Skeletal muscle cell (primary cell): ENCODE measurements at regions not wholly inside any gene's neighbourhood (a gene's known extent, or its start where the extent isn't known, plus 50 kb on each side); places are given as distances from the start of the nearest gene placed in this dataset.
A peak's percentile ranks its signal among the peaks of the same experiment; 100 is the strongest.
"Not testable (repeated sequence)": the region's sequence is repeated elsewhere in the genome, so short reads cannot be mapped to it uniquely, and the experiment has no call there.

Experiments used
- DNase-seq: peaks from one replicate; pipeline ENCODE4 v3.0.0-alpha.2; 2010; ENCODE audit warnings: low read depth
- H3K4me3 ChIP-seq: 2 replicates; pipeline ENCODE4 v1.5.1; 2011; ENCODE audit warnings: low read depth, mild to moderate bottlenecking, control low read depth, low read length, moderate library complexity

DNA sequence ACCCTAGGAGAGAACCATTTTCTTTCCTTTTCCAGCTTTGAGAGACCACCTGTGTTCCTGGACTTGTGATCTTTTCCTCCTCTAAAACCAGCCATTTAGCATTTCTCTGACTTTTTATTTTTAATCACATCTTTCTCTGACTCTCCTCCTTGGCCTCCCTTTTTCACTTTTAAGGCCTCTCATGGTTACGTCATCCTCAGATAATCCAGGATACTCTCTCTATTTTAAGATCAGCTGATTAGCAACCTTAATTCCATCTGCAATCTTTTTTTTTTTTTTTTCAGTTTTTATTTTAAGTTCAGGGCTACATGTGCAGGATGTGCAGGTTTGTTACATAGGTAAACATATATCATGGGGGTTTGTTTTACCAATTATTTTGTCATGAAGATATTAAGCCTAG is 54.0 kb downstream of the RFPL4B start:
- no peak overlapping the region for H3K4me3 ChIP-seq
- DNase-seq, result no peak

DNA sequence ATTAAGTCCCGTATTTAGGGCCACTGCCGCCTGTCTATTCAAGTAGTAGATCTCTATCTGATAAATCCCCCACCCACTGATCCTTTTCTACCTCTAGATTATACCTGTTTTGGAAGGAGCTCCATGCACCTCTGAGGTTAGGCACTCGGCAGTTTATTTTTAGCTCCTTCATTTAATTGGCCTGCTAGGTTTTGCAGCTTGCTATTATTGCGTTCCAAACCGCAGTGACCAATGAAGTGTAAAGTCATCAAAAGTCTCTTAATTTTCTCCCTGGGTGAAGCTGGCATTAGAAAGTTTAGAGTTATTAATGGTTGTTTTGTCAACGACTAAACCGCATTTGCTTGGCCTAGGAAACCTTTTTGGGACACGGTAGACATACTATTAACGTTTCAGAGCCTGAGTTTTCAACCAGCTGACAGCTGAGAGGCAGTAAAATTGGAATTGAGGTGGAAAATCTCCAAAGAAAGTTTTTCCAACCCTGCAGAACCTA is 60.0 kb downstream of the RFPL4B start:
- no peak overlapping the region for H3K4me3 ChIP-seq

DNA sequence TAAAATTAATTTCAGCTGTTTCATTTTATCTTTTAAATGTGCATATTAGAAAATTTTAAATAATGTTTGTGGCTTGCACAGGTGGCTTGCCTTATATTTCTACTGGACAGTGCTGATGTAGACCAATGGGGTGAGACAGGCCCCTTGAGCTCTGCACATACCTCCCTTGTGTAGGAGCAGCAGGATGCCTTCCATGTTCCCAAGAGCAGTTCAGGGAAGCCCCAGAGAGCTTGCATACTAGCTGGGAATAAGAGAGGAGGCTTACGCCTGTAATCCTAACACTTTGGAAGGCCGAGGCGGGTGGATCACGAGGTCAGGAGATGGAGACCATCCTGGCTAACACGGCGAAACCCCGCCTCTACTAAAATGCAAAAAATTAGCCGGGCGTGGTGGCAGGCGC is 61.4 kb downstream of the RFPL4B start:
- H3K4me3 ChIP-seq, result no peak overlapping the region
- no peak for DNase-seq

More for the DNA sequence above, 60.0 kb downstream of the RFPL4B start:
- no peak for DNase-seq

DNA sequence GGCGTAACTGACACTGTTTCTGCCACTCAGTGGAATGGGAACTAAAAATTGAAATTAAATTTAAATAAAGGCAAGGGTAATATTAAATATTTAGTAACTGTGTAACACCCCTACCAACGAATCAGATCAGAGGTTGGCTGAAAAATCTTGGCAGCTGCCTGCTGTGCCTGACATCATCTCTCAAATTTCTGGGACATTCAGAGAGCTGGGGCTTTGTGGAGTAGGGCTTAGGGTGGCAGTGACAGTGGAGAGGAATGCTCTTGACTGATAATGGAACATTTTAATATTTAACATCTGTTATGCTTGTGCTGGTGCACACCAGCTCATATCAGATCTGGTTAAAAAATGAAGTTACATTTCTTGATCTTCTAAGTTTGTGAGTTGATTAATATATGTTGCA is 62.2 kb downstream of the RFPL4B start:
- DNase-seq, result no peak
- no peak overlapping the region for H3K4me3 ChIP-seq

DNA sequence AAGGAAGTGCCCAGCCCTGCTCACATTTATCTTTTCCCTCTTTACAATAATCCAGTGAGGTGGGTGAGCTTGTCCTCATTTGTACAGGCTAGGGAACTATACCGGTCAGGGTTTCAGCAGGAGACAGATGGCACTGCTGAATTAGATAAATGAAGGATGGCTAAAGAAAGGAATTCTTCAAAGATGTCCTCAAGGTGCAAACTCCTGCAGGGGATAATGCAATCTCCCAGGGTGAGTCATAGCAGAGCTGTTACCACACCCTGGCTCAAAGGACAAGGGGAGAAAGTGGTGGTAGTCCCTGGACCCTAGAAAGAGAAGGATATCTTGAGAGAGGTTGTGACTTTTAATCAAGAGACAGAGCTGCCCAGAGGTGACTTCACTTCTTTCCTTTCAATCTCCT is 66.7 kb downstream of the RFPL4B start:
- no peak overlapping the region for H3K4me3 ChIP-seq
- DNase-seq, result no peak

DNA sequence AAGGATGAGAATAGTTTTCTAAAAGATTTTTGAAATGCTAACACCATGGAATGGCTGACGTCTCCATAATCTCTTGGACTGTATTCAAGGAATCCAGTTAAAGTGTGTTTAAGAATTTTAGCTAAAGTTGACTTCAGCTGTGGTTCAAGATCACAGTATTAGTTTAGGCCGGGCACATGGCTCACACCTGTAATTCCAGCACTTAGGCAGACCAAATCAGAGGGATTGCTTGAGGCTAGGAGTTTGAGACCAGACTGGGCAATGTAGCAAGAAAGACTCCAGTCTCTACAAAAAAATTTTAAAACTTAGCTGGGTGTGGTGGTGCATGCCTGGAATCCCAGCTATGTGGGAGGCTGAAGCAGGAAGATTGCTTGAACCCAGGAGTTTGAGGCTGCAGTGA is 68.2 kb downstream of the RFPL4B start:
- H3K4me3 ChIP-seq, result no peak overlapping the region
- no peak for DNase-seq

DNA sequence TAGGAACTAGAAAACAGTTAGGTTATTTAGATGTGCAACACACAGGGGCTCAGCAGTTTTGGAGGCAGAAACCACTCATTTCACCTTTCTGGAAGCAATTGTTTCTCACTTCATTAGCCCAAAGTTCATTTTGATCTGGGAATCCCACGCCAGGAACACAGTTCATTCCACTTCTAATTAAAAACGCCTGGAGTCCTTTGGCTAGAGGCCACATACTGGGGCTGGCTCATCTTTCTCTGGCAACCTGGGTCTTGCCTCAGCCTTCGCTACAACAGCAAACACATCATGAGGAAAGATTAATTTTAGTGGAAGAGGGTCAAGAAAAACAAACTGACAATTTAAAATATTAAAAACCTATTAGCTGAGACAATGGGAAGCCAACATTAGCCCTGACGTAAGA is 69.7 kb downstream of the RFPL4B start:
- no peak for DNase-seq
- no peak overlapping the region for H3K4me3 ChIP-seq

DNA sequence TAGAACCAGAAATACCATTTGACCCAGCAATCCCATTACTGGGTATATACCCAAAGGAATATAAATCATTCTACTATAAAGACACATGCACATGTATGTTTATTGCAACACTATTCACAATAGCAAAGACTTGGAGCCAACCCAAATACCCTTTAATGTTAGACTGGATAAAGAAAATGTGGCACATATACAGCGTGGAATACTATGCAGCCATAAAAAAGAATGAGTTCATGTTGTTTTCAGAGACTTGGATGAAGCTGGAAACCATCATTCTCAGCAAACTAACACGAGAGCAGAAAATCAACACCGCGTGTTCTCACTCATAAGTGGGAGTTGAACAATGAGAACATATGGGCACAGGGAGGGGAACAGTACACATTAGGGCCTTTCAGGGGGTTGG is 79.9 kb downstream of the RFPL4B start:
- DNase-seq, H3K4me3 ChIP-seq: not testable (repeated sequence)

DNA sequence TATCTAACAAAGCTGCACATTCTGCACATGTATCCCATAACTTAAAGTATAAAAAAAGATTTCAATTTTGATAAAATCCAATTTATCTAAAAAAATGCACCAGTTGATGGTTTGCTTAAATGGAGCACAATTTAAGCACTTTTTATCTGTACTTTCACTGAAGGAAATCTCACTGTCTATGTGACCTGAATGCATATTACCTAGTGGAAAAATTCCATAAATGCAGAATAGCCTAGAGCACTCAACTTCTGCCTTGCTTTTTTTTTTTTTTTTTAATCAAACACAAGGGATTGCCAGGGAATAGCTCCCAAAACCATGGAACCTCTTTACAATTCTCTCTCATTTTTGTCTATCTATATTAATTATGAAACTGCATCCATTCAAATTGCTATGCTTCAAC is 80.4 kb downstream of the RFPL4B start:
- H3K4me3 ChIP-seq, result no peak overlapping the region
- DNase-seq, result no peak

DNA sequence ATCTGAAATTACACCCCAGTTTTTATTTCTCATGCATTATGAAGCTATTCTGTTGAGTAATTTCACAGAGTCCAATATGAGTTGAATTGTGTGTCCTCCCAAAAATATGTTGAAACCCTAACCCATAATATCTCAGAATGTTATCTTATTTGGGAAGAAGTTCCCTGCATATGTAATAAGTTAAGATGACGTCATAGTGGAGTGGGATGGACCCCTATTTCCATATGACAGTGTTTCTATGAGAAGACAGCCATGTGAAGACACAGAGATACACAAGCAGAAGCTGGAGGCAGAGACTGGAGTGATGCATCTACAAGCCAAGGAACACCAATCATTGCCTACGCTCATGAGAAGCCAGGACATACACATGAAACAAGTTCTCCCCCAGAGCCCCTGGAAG is 81.3 kb downstream of the RFPL4B start:
- no peak overlapping the region for H3K4me3 ChIP-seq
- DNase-seq, result no peak

DNA sequence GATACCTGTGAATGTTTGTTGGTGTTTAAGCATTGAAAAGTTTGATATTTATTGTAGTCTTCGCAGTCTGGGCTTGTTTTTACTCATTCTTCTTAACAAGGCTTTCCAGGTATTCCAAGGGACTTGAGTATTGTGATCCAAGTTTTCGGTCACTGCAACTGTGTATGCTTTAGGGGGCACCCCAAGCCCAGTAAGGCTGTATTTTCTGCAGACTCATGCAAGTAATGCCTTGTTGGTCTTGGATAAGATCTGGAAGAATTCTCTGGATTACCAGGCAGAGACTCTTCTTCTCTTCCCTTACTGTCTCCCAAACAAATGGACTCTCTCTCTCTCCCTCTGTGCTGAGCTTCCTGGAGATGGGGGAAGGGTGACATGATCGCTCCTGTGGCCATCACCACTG is 82.1 kb downstream of the RFPL4B start:
- H3K4me3 ChIP-seq, result no peak overlapping the region
- no peak for DNase-seq

DNA sequence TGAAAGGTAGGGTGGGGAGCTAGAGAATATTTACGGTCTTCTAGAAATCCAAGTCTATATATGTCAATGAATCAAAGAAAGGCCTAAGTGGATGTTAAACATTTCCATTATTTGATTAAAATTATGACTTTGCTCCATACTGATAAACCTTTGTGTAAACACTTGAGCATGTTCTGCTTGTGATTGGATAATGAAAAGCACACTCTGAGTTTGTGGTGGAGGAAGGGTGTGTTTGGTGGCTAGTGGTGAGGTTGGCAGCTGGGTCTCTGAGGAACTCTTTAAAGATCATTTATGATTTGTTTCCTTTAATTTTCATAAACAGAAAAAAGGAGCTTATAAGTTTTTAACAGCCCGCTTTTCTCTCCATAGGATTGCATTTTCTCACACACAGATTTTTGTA is 84.7 kb downstream of the RFPL4B start:
- DNase-seq, result no peak
- H3K4me3 ChIP-seq, result no peak overlapping the region

DNA sequence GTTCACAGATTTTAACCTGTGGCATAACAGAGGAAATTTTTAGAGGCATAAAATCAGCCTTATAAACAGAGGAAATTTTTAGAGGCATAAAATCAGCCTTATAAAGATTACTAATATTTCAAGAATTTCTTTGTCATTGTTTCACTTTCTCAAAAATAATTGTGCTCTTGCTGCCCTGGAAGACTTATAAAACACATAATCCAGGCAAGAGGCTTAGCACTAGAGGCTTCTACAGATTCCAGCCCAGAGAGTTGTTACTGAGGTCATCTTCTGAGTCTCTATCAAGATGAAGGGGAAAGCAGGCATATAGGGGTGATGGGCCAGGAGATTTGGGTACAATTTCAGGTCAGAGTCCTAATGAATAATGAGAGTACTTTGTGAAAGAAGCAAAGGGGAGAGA is 85.7 kb downstream of the RFPL4B start:
- DNase-seq, result no peak
- H3K4me3 ChIP-seq, result no peak overlapping the region

DNA sequence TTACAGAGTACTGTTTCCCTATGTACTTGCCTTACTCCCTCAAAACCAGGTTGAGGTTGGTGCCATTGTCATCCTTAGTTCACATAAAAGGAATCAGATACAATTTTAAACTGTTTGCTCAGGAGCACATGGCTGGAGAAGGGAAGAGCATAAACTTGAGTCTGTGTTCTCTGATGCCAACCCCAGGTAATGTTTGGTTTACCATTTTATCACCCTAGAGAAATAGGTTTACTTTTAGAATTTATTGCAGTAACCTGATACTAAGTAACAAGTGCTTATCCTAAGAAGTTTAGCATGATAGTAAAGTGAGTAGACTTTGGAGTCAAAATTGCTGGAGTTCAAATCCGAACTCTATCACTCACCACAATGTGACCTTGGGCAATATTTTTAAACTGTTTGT is 86.3 kb downstream of the RFPL4B start:
- no peak for DNase-seq
- no peak overlapping the region for H3K4me3 ChIP-seq

DNA sequence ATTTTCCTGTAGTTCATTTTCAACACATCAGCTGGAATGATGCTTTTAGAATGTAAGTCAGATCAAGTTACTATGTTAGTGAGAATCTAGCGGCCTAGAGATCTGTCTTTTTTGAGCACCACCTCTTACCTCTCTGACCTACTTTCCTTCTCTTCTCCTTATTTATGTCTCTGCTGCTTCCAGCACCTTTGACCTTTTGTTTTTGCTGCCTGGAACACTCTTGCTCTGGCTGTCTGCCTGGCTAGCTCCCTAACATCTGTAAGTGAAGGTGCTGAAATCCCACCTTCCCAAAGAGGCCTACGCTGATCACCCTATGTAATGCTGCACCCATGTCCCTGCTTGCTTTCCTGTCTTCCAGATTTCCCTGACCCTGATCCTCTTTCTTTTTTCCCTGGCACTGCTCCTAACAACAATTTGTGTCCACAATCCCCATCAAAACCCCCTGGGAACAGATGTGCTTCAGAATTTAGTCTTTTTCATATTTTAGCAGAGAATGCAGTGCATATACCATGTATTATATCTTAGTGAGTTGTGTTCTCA is 87.8 kb downstream of the RFPL4B start:
- DNase-seq, result no peak
- no peak overlapping the region for H3K4me3 ChIP-seq

DNA sequence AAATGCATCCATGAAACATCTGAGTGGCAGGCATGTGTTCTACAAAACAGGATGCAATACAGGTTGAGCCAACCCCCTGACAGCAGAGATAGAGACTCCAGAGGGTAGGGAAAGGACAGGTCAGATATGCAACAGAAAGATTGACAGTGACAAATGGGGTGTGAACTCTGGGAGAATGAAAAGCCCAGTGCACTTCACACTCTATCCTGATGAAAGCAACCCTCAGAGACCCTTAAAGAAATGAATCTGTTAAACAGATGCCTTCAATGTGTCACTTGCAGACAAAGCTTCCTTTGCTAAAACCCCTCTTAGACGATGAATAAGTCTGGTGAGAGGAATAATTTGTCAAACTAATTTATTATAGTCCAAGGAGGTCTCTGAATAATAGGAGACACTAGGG is 89.9 kb downstream of the RFPL4B start:
- DNase-seq, result no peak
- no peak overlapping the region for H3K4me3 ChIP-seq

DNA sequence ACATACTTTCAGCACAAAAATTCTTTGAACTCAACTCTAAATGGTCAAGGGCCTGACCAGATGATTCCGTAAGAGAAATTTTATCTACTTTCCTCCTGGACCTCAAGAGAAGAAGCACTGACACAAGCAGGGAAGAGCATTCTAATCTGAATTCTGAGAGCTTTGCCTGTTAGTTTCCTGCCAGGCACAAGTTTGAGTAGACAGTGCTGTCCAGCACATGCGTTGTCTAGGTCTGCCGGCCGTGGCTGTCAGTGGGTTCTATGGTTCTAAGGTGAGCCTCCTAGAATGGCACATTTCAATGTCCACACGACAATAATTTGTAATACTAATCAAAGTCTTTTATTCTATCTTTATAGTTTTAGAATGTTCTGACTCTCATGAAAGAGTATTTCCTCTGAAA is 91.9 kb downstream of the RFPL4B start:
- no peak overlapping the region for H3K4me3 ChIP-seq
- DNase-seq, result no peak

DNA sequence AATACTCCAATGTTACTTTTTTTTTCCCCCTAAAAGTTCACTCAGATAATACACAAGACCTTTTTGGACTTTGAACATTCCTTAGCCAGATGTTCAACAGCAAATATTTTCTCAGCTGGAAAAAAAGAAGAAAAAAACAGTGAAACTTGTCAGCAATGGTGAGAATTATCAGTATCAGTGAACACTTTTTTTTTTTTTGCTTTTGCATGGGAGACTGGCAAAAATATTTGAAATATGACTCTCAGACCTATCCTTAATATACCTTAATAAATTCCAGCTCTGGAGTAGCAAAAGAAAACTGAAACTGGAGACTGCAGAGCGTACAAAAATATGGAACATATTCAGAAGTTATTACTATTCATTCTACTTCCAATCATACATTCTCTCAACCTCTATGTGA is 92.3 kb downstream of the RFPL4B start:
- H3K4me3 ChIP-seq, result no peak overlapping the region
- no peak for DNase-seq

DNA sequence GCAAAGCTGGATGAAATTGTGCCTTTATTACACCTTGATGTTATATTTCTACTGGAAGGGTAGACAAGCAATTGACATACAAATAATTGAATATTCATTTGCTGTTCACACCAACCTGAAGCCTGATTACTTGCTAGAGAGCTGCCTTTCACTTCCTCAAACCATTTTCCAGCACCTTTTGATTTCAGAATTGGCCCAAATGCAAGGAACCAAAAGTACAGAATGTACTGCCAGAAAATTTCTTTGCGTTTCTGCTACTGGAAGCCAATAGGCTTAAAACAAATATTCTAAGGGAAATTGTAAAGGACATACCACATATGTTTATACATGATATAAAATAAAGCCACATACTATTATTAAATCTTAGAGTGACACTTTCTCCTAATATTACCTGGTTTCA is 94.5 kb downstream of the RFPL4B start:
- peak; percentile 32 for DNase-seq
- no peak overlapping the region for H3K4me3 ChIP-seq

DNA sequence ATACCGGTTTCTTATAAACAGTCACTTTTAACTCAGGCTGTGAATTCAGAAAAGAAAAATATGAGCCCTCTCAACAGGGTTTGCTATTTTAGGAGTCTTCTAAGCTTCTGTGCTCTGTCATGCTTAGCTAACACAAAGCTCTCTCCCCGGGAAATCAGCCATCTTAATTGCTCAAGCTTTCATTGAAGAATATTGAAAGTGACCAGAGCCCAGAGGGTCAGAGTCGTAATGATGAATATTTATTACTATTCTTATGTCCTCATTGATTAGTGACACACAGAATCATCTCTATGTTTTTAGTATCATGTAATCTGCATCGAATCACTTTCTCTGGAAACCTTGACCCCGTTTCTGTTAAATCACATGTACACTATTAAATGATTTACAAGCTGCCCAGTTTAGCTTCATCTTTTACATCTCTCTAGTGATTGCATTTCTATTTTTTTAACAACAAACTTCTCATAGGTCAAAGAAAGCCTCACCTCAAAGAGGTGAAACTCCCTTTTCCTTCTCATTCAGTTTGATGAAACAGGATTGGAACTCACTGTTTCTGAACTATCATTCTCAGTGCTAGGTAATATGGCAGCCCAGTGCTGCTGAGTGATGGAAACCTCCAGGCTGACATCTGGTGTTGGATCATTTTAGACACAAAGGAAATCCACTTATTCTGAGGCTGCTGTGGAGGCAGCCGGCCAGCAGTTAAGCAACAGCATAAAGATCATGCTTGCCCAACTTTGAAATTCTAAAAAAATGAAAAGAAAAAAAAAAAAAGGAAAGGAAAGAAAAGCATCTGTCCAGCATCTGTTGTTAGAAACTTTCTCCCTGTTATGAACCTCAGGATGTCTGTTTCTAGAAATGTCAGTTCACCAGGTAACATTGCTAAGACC is 96.3 kb downstream of the RFPL4B start:
- no peak overlapping the region for H3K4me3 ChIP-seq
- DNase-seq, result peak; percentile 71

DNA sequence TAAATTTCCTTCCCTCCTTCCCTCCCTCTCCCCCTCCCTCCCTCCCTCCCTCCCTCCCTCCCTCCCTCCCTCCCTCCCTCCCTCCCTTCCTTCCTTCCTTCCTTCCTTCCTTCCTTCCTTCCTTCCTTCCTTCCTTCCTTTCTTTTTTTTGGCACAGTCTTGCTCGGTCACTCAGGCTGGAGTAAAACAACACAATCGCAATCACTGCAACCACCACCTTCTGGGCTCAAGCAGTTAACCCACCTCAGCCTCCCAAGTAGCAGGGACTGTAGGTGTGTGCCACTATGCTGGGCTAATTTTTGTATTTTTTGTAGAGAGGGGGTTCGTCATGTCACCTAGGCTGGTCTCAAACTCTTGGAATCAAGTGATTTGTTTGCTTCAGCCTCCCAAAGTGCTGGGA is 101.7 kb downstream of the RFPL4B start:
- H3K4me3 ChIP-seq, DNase-seq: not testable (repeated sequence)
